Epithelial cell of esophagus (primary cell): ENCODE measurements at regions not wholly inside any gene's neighbourhood (a gene's known extent, or its start where the extent isn't known, plus 50 kb on each side); places are given as distances from the start of the nearest gene placed in this dataset.

Experiments used
- DNase-seq: peaks from one replicate; pipeline ENCODE4 v3.0.0; 2010; ENCODE audit warnings: low read depth
- H3K4me3 ChIP-seq: 2 replicates; pipeline ENCODE4 v1.5.1; 2011; ENCODE audit warnings: mild to moderate bottlenecking, low read length, control low read depth
- CTCF ChIP-seq: IDR thresholded peaks from 2 replicates; pipeline ENCODE4 v1.5.1; 2011; ENCODE audit warnings: low read depth, mild to moderate bottlenecking, low read length, control low read depth, inconsistent platforms; ENCODE audit not compliant: insufficient read depth; ENCODE audit errors: missing control alignments

DNA sequence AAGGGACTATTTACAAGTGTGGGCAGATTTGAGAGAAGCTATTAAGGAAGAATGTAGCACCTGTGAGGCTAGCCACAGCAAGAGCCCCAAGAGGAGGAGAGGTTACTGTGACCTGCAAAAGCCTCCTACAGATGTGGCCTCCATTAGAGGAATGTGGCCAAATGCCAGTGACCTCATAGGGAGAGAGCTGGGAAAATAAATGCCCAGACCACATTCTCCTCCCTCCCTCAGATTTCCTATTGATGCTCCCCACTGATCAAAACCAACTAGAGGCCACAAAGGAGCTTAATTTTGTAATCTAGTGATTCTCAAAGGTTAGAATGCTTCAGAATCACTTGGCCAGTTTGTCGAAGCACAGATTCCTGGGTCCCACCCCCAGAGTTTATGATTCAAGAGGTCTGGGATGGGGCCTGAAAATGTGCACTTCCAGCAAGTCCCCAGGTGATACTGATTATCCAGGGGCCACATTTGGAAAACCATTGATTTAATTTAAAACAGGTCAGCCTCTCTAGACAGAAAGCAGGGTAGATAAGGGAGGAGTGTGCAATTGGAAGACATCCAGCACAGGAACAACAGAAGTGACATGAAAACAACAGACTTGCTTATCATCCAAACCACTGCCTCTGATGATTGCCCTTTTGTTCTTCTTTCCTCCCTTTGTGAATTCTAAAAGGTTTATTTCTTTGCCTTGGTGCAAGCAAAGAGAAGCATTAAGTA lies 61.2 kb upstream of the RBBP8 start:
- no peak for DNase-seq
- TF ChIP-seq CTCF = no peak
- H3K4me3 ChIP-seq = no peak overlapping the region

DNA sequence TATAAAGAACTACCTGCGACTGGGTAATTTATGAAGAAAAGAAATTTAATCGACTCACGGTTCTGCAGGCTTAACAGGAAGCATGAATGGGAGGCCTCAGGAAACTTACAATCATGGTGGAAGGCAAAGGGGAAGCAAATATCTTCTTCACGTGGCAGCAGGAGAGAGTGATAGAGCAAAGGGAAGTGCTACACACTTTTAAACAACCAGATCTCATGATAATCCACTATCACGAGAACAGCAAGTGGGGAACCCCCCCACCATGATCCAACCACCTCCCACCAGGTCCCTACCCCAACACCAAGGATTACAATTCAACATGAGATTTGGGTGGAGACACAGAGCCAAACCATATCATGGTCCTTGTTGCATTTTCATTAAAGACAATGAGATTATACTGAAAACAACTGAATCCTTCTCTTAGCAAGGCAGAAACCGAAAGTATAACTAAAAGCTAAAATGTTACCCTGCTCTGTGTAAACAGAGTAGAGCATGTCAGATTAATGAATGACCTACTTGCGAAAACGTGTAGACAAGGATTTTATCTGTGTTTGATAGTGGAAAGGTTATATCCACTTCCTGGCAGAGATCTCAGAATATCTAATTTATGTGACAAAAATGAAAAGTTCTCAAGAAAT lies 60.1 kb upstream of the RBBP8 start:
- no peak overlapping the region for H3K4me3 ChIP-seq
- no peak for DNase-seq
- TF ChIP-seq CTCF = no peak

- no peak for TF ChIP-seq CTCF
- no peak overlapping the region for H3K4me3 ChIP-seq
- DNase-seq = no peak
These were observed 53.8 kb upstream of the RBBP8 start for GRCh38 chr18:22879293-22879692.

DNA sequence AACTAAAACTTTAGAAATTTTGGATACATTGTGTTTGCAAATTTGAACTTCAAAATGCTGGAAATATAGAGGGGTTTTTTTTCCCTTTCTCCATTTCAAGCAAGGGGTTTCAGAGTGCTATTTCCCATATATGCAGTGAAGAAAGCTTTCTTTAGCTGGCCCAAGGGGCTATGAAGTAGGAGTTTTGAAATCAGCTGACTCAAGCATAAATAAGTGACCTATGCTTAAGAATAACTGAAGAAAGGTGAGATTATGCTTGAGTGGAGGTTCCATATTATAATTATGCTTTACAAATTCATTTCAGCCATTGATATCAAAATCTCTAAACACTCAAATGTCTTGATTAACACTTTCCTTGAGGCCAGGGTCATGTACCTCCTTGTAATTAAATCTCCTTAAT lies 51.0 kb upstream of the RBBP8 start:
- no peak for DNase-seq
- no peak for TF ChIP-seq CTCF

GRCh38 chr18:22883179-22883578 lies 49.9 kb upstream of the RBBP8 start:
- DNase-seq = no peak
- no peak for TF ChIP-seq CTCF
- H3K4me3 ChIP-seq = no peak overlapping the region

More for the DNA sequence above, 51.0 kb upstream of the RBBP8 start:
- no peak overlapping the region for H3K4me3 ChIP-seq
